HCT116 (cell line): ENCODE measurements at regions not wholly inside any gene's neighbourhood (a gene's known extent, or its start where the extent isn't known, plus 50 kb on each side); places are given as distances from the start of the nearest gene placed in this dataset.

ENCODE experiments used
- ATAC-seq: fragments of 200-7000 bp; cut with Tn5 transposase; 2 replicates; pipeline ENCODE4 v1.9.1; 2020; ENCODE audit warnings: mild to moderate bottlenecking, moderate library complexity
- BruUV-seq: library from RNA; stranded (reverse); fragments of 400-500 nt; replicated peaks from 2 replicates; lab custom pipeline; 2021; lab: Mats Ljungman, UMichigan
- CTCF ChIA-PET: fragments of 300-600 bp; sonication (Branson Sonifier 250); formaldehyde crosslinking; loops from one replicate; lab custom pipeline; 2021; ENCODE audit warnings: antibody characterized with exemption; lab: Charles Lee
- POLR2A ChIA-PET: fragments of 300-600, 350-600 bp; sonication (Branson Sonifier 250); formaldehyde crosslinking; loops from one replicate; lab custom pipeline; 2021; ENCODE audit warnings: antibody characterized with exemption; lab: Charles Lee
- RAD21 ChIA-PET, 2 experiments: fragments of 300-600 bp; sonication (Branson Sonifier 250); formaldehyde crosslinking; loops; one replicate each; lab custom pipeline; 2023; ENCODE audit warnings: low total read pairs in 2 of 2; ENCODE audit not compliant: uncharacterized antibody in 2 of 2, unreplicated experiment in 2 of 2, low non-redundant PET in 1 of 2; lab: Charles Lee
- DNase-seq: peaks from one replicate; pipeline ENCODE4 v3.0.0-alpha.2; 2010; ENCODE audit warnings: low read depth, low spot score
- H2AFZ ChIP-seq: fragments of 200-600 bp; shearing (Covaris generic), sonication (generic); 2 replicates; pipeline ENCODE4 v1.6.1; 2017; ENCODE audit warnings: low read depth, mixed run types, mixed read lengths, antibody characterized with exemption, low read length; ENCODE audit not compliant: poor library complexity, severe bottlenecking
- H3K27ac ChIP-seq: 2 replicates; pipeline ENCODE4 v1.5.1; 2012; ENCODE audit warnings: low read depth, low read length
- H3K27me3 ChIP-seq: fragments of 200-600 bp; sonication (generic); 2 replicates; pipeline ENCODE4 v1.6.1; 2016; ENCODE audit warnings: mixed run types, low read length, mixed read lengths; ENCODE audit not compliant: insufficient read depth
- H3K36me3 ChIP-seq, 2 experiments: fragments of 200-500 bp in 1 of 2; fragments of 200-600 bp in 1 of 2; sonication (Bioruptor generic) in 1 of 2; sonication (generic) in 1 of 2; 2 replicates each; pipeline versions ENCODE4 v1.5.1 to v1.6.1; 2014 to 2016; ENCODE audit warnings: low read length in 2 of 2, inconsistent platforms in 1 of 2, mixed read lengths in 1 of 2, mixed run types in 1 of 2; ENCODE audit not compliant: insufficient read depth in 2 of 2, control insufficient read depth in 1 of 2
- H3K4me1 ChIP-seq, 2 experiments: fragments of 200-600 bp in 1 of 2; sonication (generic) in 1 of 2; 2 replicates each; pipeline versions ENCODE4 v1.5.1 to v1.6.1; 2012 to 2017; ENCODE audit warnings: low read length in 2 of 2, inconsistent platforms in 1 of 2, mild to moderate bottlenecking in 1 of 2, mixed read lengths in 1 of 2, mixed run types in 1 of 2, moderate library complexity in 1 of 2; ENCODE audit not compliant: insufficient read depth in 2 of 2, control insufficient read depth in 1 of 2
- H3K4me2 ChIP-seq: fragments of 200-600 bp; sonication (generic); 2 replicates; pipeline ENCODE4 v1.6.1; 2017; ENCODE audit warnings: mixed run types, low read length, mixed read lengths
- H3K4me3 ChIP-seq, 2 experiments: fragments of 200-600 bp in 1 of 2; sonication (generic) in 1 of 2; replicated peaks in 1 of 2; 2 replicates each; pipeline ENCODE4 v1.5.1; 2011 to 2016; ENCODE audit warnings: low read length in 2 of 2, control low read depth in 1 of 2, low read depth in 1 of 2, mild to moderate bottlenecking in 1 of 2, mixed read lengths in 1 of 2, mixed run types in 1 of 2
- H3K79me2 ChIP-seq: fragments of 200-600 bp; sonication (generic); 2 replicates; pipeline ENCODE4 v1.6.1; 2017; ENCODE audit warnings: mild to moderate bottlenecking, mixed run types, low read length, moderate library complexity, mixed read lengths; ENCODE audit not compliant: insufficient read depth
- H3K9ac ChIP-seq: fragments of 200-600 bp; sonication (generic); 2 replicates; pipeline ENCODE4 v1.6.1; 2016; ENCODE audit warnings: low read length, mixed read lengths
- H3K9me2 ChIP-seq: fragments of 200-600 bp; sonication (generic), shearing (Covaris generic); 2 replicates; pipeline ENCODE4 v1.6.1; 2017; ENCODE audit warnings: mixed run types, mild to moderate bottlenecking, moderate library complexity; ENCODE audit not compliant: insufficient read depth
- H3K9me3 ChIP-seq, 2 experiments: fragments of 200-500 bp in 1 of 2; fragments of 200-600 bp in 1 of 2; sonication (Bioruptor generic) in 1 of 2; sonication (generic) in 1 of 2; 2 replicates each; pipeline ENCODE4 v1.6.1; 2014 to 2017; ENCODE audit warnings: low read length in 2 of 2, mixed read lengths in 2 of 2, inconsistent platforms in 1 of 2, low read depth in 1 of 2, mild to moderate bottlenecking in 1 of 2, mixed run types in 1 of 2, moderate library complexity in 1 of 2; ENCODE audit not compliant: control insufficient read depth in 1 of 2, insufficient read depth in 1 of 2
- H4K20me1 ChIP-seq: fragments of 200-600 bp; sonication (generic), shearing (Covaris generic); 2 replicates; pipeline ENCODE4 v1.6.1; 2017; ENCODE audit warnings: mixed run types, mild to moderate bottlenecking, moderate library complexity; ENCODE audit not compliant: insufficient read depth
- CBX3 ChIP-seq: IDR thresholded peaks from 2 replicates; pipeline ENCODE4 v1.6.1; 2012; ENCODE audit warnings: low read depth
- CEBPB ChIP-seq: IDR thresholded peaks from 2 replicates; pipeline ENCODE4 v1.6.1; 2012; ENCODE audit warnings: low read depth
- ELF1 ChIP-seq: IDR thresholded peaks from 2 replicates; pipeline ENCODE4 v1.6.1; 2012; ENCODE audit warnings: low read depth, borderline replicate concordance
- EZH2phosphoT487 ChIP-seq: fragments of 200-600 bp; IDR thresholded peaks from 2 replicates; pipeline ENCODE4 v1.6.1; 2018; ENCODE audit warnings: antibody characterized with exemption, borderline replicate concordance
- FOSL1 ChIP-seq: IDR thresholded peaks from 2 replicates; pipeline ENCODE4 v1.6.1; 2012; ENCODE audit warnings: low read depth
- JUND ChIP-seq: IDR thresholded peaks from 2 replicates; pipeline ENCODE4 v1.6.1; 2012
- POLR2A ChIP-seq: IDR thresholded peaks from 2 replicates; pipeline ENCODE4 v1.7.0; 2011; ENCODE audit warnings: borderline replicate concordance; ENCODE audit not compliant: insufficient read depth, insufficient read length; ENCODE audit errors: extremely low read depth
- POLR2AphosphoS5 ChIP-seq: IDR thresholded peaks from 2 replicates; pipeline ENCODE4 v1.6.1; 2011; ENCODE audit warnings: mild to moderate bottlenecking, low read depth, low read length, moderate library complexity
- RAD21 ChIP-seq: IDR thresholded peaks from 2 replicates; pipeline ENCODE4 v1.6.1; 2012; ENCODE audit warnings: low read depth, mild to moderate bottlenecking
- SIN3A ChIP-seq: IDR thresholded peaks from 2 replicates; pipeline ENCODE4 v1.6.1; 2012; ENCODE audit warnings: low read depth
- SP1 ChIP-seq: IDR thresholded peaks from 2 replicates; pipeline ENCODE4 v1.6.1; 2012; ENCODE audit warnings: low read depth
- SRF ChIP-seq: IDR thresholded peaks from 2 replicates; pipeline ENCODE4 v1.6.1; 2012; ENCODE audit warnings: low read depth
- TCF7L2 ChIP-seq: IDR thresholded peaks from 2 replicates; pipeline ENCODE4 v1.7.0; 2011; ENCODE audit warnings: borderline replicate concordance, inconsistent platforms; ENCODE audit not compliant: insufficient read depth, insufficient read length; ENCODE audit errors: extremely low read depth
- ZFX ChIP-seq: fragments of 450-650 bp; IDR thresholded peaks from 2 replicates; pipeline ENCODE4 v1.6.1; 2017
- ZNF274 ChIP-seq: fragments of 200-500 bp; sonication (Bioruptor generic); IDR thresholded peaks from 2 replicates; pipeline ENCODE4 v1.6.1; 2014; ENCODE audit warnings: mild to moderate bottlenecking, low read depth, low read length, inconsistent platforms
- intact Hi-C: fragments of 100-400 bp; cut with micrococcal nuclease; formaldehyde crosslinking; loops from 2 replicates; pipeline ENCODE4 v1.10.0; 2022
- TF ChIP-seq, protein P1 (sequence below): IDR thresholded peaks from 2 replicates; pipeline ENCODE4 v1.6.1; 2011; ENCODE audit warnings: mild to moderate bottlenecking, low read length, moderate library complexity; ENCODE audit not compliant: insufficient replicate concordance; ENCODE audit errors: extremely low read depth
- TF ChIP-seq, protein P2 (sequence below): IDR thresholded peaks from 2 replicates; pipeline ENCODE4 v1.6.1; 2012
- TF ChIP-seq, protein P3 (sequence below), 3 experiments: fragments of 200-600 bp in 1 of 3; sonication (generic) in 1 of 3; IDR thresholded peaks in 2 of 3; conservative IDR thresholded peaks in 1 of 3; 2 replicates each; pipeline ENCODE4 v1.5.1; 2012 to 2017; ENCODE audit warnings: low read depth in 2 of 3, low read length in 2 of 3, antibody characterized with exemption in 1 of 3, borderline replicate concordance in 1 of 3, control low read depth in 1 of 3, mild to moderate bottlenecking in 1 of 3, mixed read lengths in 1 of 3, mixed run types in 1 of 3, moderate library complexity in 1 of 3; ENCODE audit not compliant: insufficient read depth in 1 of 3
- TF ChIP-seq, protein P4 (sequence below): IDR thresholded peaks from 2 replicates; pipeline ENCODE4 v1.6.1; 2012

DNA sequence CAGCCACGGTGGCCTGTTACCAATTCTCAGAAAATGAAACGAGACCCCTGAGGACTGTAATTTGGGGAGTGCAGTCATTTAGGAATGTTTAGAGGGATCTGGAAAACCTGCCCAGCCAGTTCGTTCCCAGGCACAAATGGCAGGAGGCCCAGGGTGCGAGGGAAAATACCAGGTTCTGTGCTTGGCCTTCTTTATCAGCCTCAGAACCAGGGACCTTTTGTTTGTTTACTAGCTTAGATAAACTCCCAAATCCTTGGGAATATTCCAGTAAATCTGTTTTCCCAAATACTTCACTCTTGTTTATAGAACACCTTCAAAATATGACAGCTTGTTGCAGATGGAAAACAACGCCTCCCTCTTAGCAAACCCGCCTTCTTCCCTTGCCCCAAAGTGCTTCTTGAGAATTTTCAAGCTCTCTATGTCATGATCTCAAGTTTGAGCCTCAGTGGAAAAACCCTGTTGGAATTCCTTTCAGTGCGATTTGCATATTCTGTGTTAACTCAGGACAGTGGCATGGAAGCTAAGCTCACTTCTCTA lies 400.3 kb upstream of the SMIM21 start:
- H3K79me2 ChIP-seq, result no peaks in the 10 kb centered on the region
- no TSS peak for BruUV-seq
- ChIA-PET RAD21 (no interaction called here), POLR2A (no interaction called here), CTCF (no interaction called here)
- no peak for DNase-seq
- no peak overlapping the region for H3K9ac ChIP-seq
- TF ChIP-seq ELF1, result no peak
- TF ChIP-seq, protein P1, sequence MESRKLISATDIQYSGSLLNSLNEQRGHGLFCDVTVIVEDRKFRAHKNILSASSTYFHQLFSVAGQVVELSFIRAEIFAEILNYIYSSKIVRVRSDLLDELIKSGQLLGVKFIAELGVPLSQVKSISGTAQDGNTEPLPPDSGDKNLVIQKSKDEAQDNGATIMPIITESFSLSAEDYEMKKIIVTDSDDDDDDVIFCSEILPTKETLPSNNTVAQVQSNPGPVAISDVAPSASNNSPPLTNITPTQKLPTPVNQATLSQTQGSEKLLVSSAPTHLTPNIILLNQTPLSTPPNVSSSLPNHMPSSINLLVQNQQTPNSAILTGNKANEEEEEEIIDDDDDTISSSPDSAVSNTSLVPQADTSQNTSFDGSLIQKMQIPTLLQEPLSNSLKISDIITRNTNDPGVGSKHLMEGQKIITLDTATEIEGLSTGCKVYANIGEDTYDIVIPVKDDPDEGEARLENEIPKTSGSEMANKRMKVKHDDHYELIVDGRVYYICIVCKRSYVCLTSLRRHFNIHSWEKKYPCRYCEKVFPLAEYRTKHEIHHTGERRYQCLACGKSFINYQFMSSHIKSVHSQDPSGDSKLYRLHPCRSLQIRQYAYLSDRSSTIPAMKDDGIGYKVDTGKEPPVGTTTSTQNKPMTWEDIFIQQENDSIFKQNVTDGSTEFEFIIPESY, result no peak
- TF ChIP-seq EZH2phosphoT487, result no peak
- TF ChIP-seq RAD21, result no peak
- no peak for TF ChIP-seq ZFX
- TF ChIP-seq, protein P2, sequence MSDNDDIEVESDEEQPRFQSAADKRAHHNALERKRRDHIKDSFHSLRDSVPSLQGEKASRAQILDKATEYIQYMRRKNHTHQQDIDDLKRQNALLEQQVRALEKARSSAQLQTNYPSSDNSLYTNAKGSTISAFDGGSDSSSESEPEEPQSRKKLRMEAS, result no peak
- TF ChIP-seq TCF7L2, result no peak
- TF ChIP-seq JUND, result no peak
- TF ChIP-seq POLR2AphosphoS5, result no peak
- TF ChIP-seq SIN3A, result no peak
- TF ChIP-seq SP1, result no peak
- TF ChIP-seq CEBPB, result no peak
- no peak for TF ChIP-seq SRF
- TF ChIP-seq ZNF274, result no peak
- TF ChIP-seq FOSL1, result no peak
- TF ChIP-seq, protein P3, sequence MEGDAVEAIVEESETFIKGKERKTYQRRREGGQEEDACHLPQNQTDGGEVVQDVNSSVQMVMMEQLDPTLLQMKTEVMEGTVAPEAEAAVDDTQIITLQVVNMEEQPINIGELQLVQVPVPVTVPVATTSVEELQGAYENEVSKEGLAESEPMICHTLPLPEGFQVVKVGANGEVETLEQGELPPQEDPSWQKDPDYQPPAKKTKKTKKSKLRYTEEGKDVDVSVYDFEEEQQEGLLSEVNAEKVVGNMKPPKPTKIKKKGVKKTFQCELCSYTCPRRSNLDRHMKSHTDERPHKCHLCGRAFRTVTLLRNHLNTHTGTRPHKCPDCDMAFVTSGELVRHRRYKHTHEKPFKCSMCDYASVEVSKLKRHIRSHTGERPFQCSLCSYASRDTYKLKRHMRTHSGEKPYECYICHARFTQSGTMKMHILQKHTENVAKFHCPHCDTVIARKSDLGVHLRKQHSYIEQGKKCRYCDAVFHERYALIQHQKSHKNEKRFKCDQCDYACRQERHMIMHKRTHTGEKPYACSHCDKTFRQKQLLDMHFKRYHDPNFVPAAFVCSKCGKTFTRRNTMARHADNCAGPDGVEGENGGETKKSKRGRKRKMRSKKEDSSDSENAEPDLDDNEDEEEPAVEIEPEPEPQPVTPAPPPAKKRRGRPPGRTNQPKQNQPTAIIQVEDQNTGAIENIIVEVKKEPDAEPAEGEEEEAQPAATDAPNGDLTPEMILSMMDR (IDR thresholded peaks at IDR 0.05 in 2 of 3, conservative IDR thresholded peaks at IDR 0.05 in 1 of 3; ENCODE audit: borderline replicate concordance in 1 of 3, insufficient read depth in 1 of 3, low read depth in 2 of 3, low read length in 2 of 3), result no peak
- TF ChIP-seq, protein P4, sequence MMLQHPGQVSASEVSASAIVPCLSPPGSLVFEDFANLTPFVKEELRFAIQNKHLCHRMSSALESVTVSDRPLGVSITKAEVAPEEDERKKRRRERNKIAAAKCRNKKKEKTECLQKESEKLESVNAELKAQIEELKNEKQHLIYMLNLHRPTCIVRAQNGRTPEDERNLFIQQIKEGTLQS, result no peak
- TF ChIP-seq CBX3, result no peak
- no peak for TF ChIP-seq POLR2A
- no peaks in the 10 kb centered on the region for H3K4me1 ChIP-seq
- H3K4me2 ChIP-seq, result no peak overlapping the region
- H3K4me3 ChIP-seq, result no peak overlapping the region
- H3K9me3 ChIP-seq, result no peaks in the 10 kb centered on the region
- H3K27me3 ChIP-seq, result no peaks in the 10 kb centered on the region
- no peak for ATAC-seq
- intact Hi-C loops, result no loop called here
- H3K36me3 ChIP-seq, result no peaks in the 10 kb centered on the region
- no peak overlapping the region for H3K27ac ChIP-seq
- no peak overlapping the region for H2AFZ ChIP-seq
- no peaks in the 10 kb centered on the region for H4K20me1 ChIP-seq
- no peaks in the 10 kb centered on the region for H3K9me2 ChIP-seq
